Ishikawa (cell line): ENCODE measurements at regions not wholly inside any gene's neighbourhood (a gene's known extent, or its start where the extent isn't known, plus 50 kb on each side); places are given as distances from the start of the nearest gene placed in this dataset.

Experiments used
- CEBPB ChIP-seq: IDR thresholded peaks from 2 replicates; pipeline ENCODE4 v1.6.1; 2012
- CREB1 ChIP-seq: IDR thresholded peaks from 2 replicates; pipeline ENCODE4 v1.6.1; 2012; ENCODE audit warnings: low read depth
- EGR1 ChIP-seq: IDR thresholded peaks from 2 replicates; pipeline ENCODE4 v1.6.1; 2012
- EP300 ChIP-seq: IDR thresholded peaks from 2 replicates; pipeline ENCODE4 v1.6.1; 2012; ENCODE audit warnings: borderline replicate concordance
- FOXM1 ChIP-seq: IDR thresholded peaks from 2 replicates; pipeline ENCODE4 v1.6.1; 2012; ENCODE audit warnings: low read depth, borderline replicate concordance
- NFIC ChIP-seq: IDR thresholded peaks from 2 replicates; pipeline ENCODE4 v1.6.1; 2012
- RAD21 ChIP-seq: IDR thresholded peaks from 2 replicates; pipeline ENCODE4 v1.6.1; 2012; ENCODE audit warnings: low read depth
- TAF1 ChIP-seq: IDR thresholded peaks from 2 replicates; pipeline ENCODE4 v1.6.1; 2012; ENCODE audit warnings: low read depth, mild to moderate bottlenecking
- TEAD4 ChIP-seq: IDR thresholded peaks from 2 replicates; pipeline ENCODE4 v1.6.1; 2012
- YY1 ChIP-seq: IDR thresholded peaks from 2 replicates; pipeline ENCODE4 v1.6.1; 2012; ENCODE audit warnings: low read depth
- ZBTB7A ChIP-seq: IDR thresholded peaks from 2 replicates; pipeline ENCODE4 v1.6.1; 2012; ENCODE audit warnings: low read depth
- TF ChIP-seq, protein P1 (sequence below): IDR thresholded peaks from 2 replicates; pipeline ENCODE4 v1.6.1; 2012
- TF ChIP-seq, protein P2 (sequence below): IDR thresholded peaks from 2 replicates; pipeline ENCODE4 v1.6.1; 2012
- TF ChIP-seq, protein P3 (sequence below): IDR thresholded peaks from 2 replicates; pipeline ENCODE4 v1.6.1; 2012; ENCODE audit warnings: low read depth, mild to moderate bottlenecking

DNA sequence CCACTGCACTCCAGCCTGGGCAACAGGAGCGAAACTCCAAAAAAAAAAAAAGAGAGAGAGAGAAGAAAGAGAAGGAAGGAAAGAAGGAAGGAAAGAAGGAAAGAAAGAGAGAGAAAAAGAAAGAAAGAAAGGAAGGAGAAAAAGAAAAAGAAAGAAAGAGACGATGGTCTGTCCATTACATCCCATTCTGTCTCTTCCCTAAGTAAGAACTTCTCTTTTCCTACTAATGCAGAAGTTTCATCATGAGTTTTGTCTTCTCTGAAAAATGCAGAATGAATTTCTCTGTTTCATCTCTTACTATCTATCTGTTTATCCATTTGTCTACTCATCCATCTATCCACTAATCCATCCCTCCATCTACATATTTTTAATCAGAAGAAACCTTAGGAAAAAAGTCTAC is 94.9 kb upstream of the MED13 start:
- TF ChIP-seq TEAD4, result no peak
- no peak for TF ChIP-seq RAD21
- TF ChIP-seq TAF1, result no peak
- TF ChIP-seq, protein P1, sequence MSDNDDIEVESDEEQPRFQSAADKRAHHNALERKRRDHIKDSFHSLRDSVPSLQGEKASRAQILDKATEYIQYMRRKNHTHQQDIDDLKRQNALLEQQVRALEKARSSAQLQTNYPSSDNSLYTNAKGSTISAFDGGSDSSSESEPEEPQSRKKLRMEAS, result no peak
- TF ChIP-seq, protein P2, sequence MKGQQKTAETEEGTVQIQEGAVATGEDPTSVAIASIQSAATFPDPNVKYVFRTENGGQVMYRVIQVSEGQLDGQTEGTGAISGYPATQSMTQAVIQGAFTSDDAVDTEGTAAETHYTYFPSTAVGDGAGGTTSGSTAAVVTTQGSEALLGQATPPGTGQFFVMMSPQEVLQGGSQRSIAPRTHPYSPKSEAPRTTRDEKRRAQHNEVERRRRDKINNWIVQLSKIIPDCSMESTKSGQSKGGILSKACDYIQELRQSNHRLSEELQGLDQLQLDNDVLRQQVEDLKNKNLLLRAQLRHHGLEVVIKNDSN, result no peak
- no peak for TF ChIP-seq YY1
- TF ChIP-seq EP300, result no peak
- TF ChIP-seq, protein P3, sequence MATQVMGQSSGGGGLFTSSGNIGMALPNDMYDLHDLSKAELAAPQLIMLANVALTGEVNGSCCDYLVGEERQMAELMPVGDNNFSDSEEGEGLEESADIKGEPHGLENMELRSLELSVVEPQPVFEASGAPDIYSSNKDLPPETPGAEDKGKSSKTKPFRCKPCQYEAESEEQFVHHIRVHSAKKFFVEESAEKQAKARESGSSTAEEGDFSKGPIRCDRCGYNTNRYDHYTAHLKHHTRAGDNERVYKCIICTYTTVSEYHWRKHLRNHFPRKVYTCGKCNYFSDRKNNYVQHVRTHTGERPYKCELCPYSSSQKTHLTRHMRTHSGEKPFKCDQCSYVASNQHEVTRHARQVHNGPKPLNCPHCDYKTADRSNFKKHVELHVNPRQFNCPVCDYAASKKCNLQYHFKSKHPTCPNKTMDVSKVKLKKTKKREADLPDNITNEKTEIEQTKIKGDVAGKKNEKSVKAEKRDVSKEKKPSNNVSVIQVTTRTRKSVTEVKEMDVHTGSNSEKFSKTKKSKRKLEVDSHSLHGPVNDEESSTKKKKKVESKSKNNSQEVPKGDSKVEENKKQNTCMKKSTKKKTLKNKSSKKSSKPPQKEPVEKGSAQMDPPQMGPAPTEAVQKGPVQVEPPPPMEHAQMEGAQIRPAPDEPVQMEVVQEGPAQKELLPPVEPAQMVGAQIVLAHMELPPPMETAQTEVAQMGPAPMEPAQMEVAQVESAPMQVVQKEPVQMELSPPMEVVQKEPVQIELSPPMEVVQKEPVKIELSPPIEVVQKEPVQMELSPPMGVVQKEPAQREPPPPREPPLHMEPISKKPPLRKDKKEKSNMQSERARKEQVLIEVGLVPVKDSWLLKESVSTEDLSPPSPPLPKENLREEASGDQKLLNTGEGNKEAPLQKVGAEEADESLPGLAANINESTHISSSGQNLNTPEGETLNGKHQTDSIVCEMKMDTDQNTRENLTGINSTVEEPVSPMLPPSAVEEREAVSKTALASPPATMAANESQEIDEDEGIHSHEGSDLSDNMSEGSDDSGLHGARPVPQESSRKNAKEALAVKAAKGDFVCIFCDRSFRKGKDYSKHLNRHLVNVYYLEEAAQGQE, result no peak
- TF ChIP-seq ZBTB7A, result no peak
- TF ChIP-seq CREB1, result no peak
- TF ChIP-seq EGR1, result no peak
- TF ChIP-seq NFIC, result no peak
- no peak for TF ChIP-seq CEBPB
- no peak for TF ChIP-seq FOXM1
